C1 segment of cervical spinal cord (tissue), 14 donors: ENCODE measurements at regions not wholly inside any gene's neighbourhood (a gene's known extent, or its start where the extent isn't known, plus 50 kb on each side); places are given as distances from the start of the nearest gene placed in this dataset.

Experiments used
- DNase-seq, 14 donors: peaks; one replicate each; lab custom pipeline; 2025; lab: John Stamatoyannopoulos, UW

GRCh38 chr6:21883595-21884328 is 290.2 kb downstream of the SOX4 start:
- DNase-seq = no peak

GRCh38 chr6:21885111-21885510 is 291.6 kb downstream of the SOX4 start:
- DNase-seq = no peak

- peak in 12 of 14 donors; percentile 7 to 61 (median 30) for DNase-seq
These were observed 292.1 kb downstream of the SOX4 start for GRCh38 chr6:21885532-21886114.

GRCh38 chr6:21886542-21887151 is 293.1 kb downstream of the SOX4 start:
- DNase-seq = peak in 1 of 14 donors; percentile 17

- peak in 1 of 14 donors; percentile 1 for DNase-seq
These were observed 294.0 kb downstream of the SOX4 start for GRCh38 chr6:21887231-21888185.

- DNase-seq = no peak
These were observed 297.5 kb downstream of the SOX4 start for GRCh38 chr6:21891080-21891479.

- no peak for DNase-seq
These were observed 300.2 kb downstream of the SOX4 start for GRCh38 chr6:21893793-21894192.

- DNase-seq = no peak
These were observed 302.0 kb downstream of the SOX4 start for GRCh38 chr6:21895555-21895954.

- DNase-seq = no peak
These were observed 304.7 kb downstream of the SOX4 start for GRCh38 chr6:21898107-21898796.

- DNase-seq = no peak
These were observed 306.2 kb downstream of the SOX4 start for GRCh38 chr6:21899708-21900107.

GRCh38 chr6:21900730-21901129 is 307.2 kb downstream of the SOX4 start:
- DNase-seq = no peak

GRCh38 chr6:21902628-21903169 is 309.1 kb downstream of the SOX4 start:
- no peak for DNase-seq

- DNase-seq = no peak
These were observed 312.0 kb downstream of the SOX4 start for GRCh38 chr6:21905531-21905930.

- no peak for DNase-seq
These were observed 313.3 kb downstream of the SOX4 start for GRCh38 chr6:21906826-21907225.

GRCh38 chr6:21907291-21907690 is 313.7 kb downstream of the SOX4 start:
- DNase-seq = no peak

GRCh38 chr6:21908161-21908848 is 314.8 kb downstream of the SOX4 start:
- DNase-seq = no peak

- DNase-seq = no peak
These were observed 315.8 kb downstream of the SOX4 start for GRCh38 chr6:21909321-21909720.

- no peak for DNase-seq
These were observed 317.7 kb downstream of the SOX4 start for GRCh38 chr6:21911208-21911607.

- DNase-seq = no peak
These were observed 318.7 kb downstream of the SOX4 start for GRCh38 chr6:21912151-21912832.
